H9 (cell line): ENCODE measurements at regions not wholly inside any gene's neighbourhood (a gene's known extent, or its start where the extent isn't known, plus 50 kb on each side); places are given as distances from the start of the nearest gene placed in this dataset.

Source experiments
- DNase-seq: peaks from one replicate; pipeline ENCODE4 v3.0.0-alpha.2; 2017
- H2AFZ ChIP-seq: one replicate; pipeline ENCODE4 v1.6.1; 2013; ENCODE audit warnings: mild to moderate bottlenecking, low read length, control low read depth, moderate library complexity
- H2AK5ac ChIP-seq: 2 replicates; pipeline ENCODE4 v1.6.1; 2013; ENCODE audit warnings: low read length, control low read depth, mixed read lengths; ENCODE audit not compliant: insufficient read length
- H2BK120ac ChIP-seq: one replicate; pipeline ENCODE4 v1.6.1; 2013; ENCODE audit warnings: low read depth, mild to moderate bottlenecking, low read length, control low read depth, inconsistent platforms; ENCODE audit not compliant: poor library complexity, severe bottlenecking
- H2BK12ac ChIP-seq: 2 replicates; pipeline ENCODE4 v1.6.1; 2013; ENCODE audit warnings: low read length, control low read depth, mixed read lengths, low read depth; ENCODE audit not compliant: insufficient read length
- H2BK15ac ChIP-seq: 2 replicates; pipeline ENCODE4 v1.6.1; 2013; ENCODE audit warnings: low read depth, low read length, control low read depth
- H2BK20ac ChIP-seq: one replicate; pipeline ENCODE4 v1.6.1; 2013; ENCODE audit warnings: low read depth, mild to moderate bottlenecking, low read length, control low read depth, inconsistent platforms; ENCODE audit not compliant: poor library complexity, severe bottlenecking
- H2BK5ac ChIP-seq: 2 replicates; pipeline ENCODE4 v1.6.1; 2013; ENCODE audit warnings: low read length, control low read depth, mixed read lengths; ENCODE audit not compliant: insufficient read length
- H3K14ac ChIP-seq: 2 replicates; pipeline ENCODE4 v1.6.1; 2013; ENCODE audit warnings: low read length, control low read depth; ENCODE audit not compliant: insufficient read depth
- H3K18ac ChIP-seq: 2 replicates; pipeline ENCODE4 v1.6.1; 2013; ENCODE audit warnings: low read depth, mild to moderate bottlenecking, mixed read lengths, low read length, control low read depth; ENCODE audit not compliant: insufficient read length
- H3K23ac ChIP-seq: 2 replicates; pipeline ENCODE4 v1.6.1; 2013; ENCODE audit warnings: low read length, control low read depth, mixed read lengths, low read depth; ENCODE audit not compliant: insufficient read length
- H3K23me2 ChIP-seq: 2 replicates; pipeline ENCODE4 v1.6.1; 2013; ENCODE audit warnings: low read depth, mild to moderate bottlenecking, mixed read lengths, low read length, control low read depth; ENCODE audit not compliant: insufficient read length, poor library complexity, severe bottlenecking
- H3K27ac ChIP-seq: 2 replicates; pipeline ENCODE4 v1.5.1; 2013; ENCODE audit warnings: low read length, control low read depth, mixed read lengths, low read depth; ENCODE audit not compliant: insufficient read length
- H3K27me3 ChIP-seq: 2 replicates; pipeline ENCODE4 v1.6.1; 2013; ENCODE audit warnings: low read length, control low read depth, inconsistent platforms; ENCODE audit not compliant: insufficient read depth
- H3K4ac ChIP-seq: 2 replicates; pipeline ENCODE4 v1.6.1; 2013; ENCODE audit warnings: low read depth, mild to moderate bottlenecking, control low read depth, inconsistent platforms, low read length, moderate library complexity
- H3K4me1 ChIP-seq: 2 replicates; pipeline ENCODE4 v1.6.1; 2013; ENCODE audit warnings: low read length, control low read depth, inconsistent platforms; ENCODE audit not compliant: insufficient read depth
- H3K4me2 ChIP-seq: 2 replicates; pipeline ENCODE4 v1.6.1; 2013; ENCODE audit warnings: low read length, control low read depth, mixed read lengths; ENCODE audit not compliant: insufficient read length, insufficient read depth
- H3K56ac ChIP-seq: 2 replicates; pipeline ENCODE4 v1.6.1; 2013; ENCODE audit warnings: low read depth, mild to moderate bottlenecking, mixed read lengths, low read length, control low read depth; ENCODE audit not compliant: insufficient read length
- H3K79me1 ChIP-seq: 2 replicates; pipeline ENCODE4 v1.6.1; 2013; ENCODE audit warnings: low read depth, mild to moderate bottlenecking, moderate library complexity, low read length, control low read depth, inconsistent platforms; ENCODE audit not compliant: insufficient read depth, poor library complexity, severe bottlenecking
- H3K79me2 ChIP-seq: 2 replicates; pipeline ENCODE4 v1.6.1; 2013; ENCODE audit warnings: low read length, control low read depth, inconsistent platforms; ENCODE audit not compliant: insufficient read depth
- H3K9ac ChIP-seq: 2 replicates; pipeline ENCODE4 v1.6.1; 2013; ENCODE audit warnings: low read length, control low read depth, mixed read lengths; ENCODE audit not compliant: insufficient read length; ENCODE audit errors: extremely low read depth
- H3K9me3 ChIP-seq: one replicate; pipeline ENCODE4 v1.6.1; 2013; ENCODE audit warnings: low read depth, low read length, inconsistent platforms; ENCODE audit not compliant: control insufficient read depth
- H3T11ph ChIP-seq: one replicate; pipeline ENCODE4 v1.6.1; 2013; ENCODE audit warnings: mild to moderate bottlenecking, low read length, control low read depth, inconsistent platforms
- H4K20me1 ChIP-seq: one replicate; pipeline ENCODE4 v1.6.1; 2013; ENCODE audit not compliant: control insufficient read depth, insufficient read length, insufficient read depth
- H4K5ac ChIP-seq: 2 replicates; pipeline ENCODE4 v1.6.1; 2013; ENCODE audit warnings: low read depth, mild to moderate bottlenecking, mixed read lengths, low read length, control low read depth; ENCODE audit not compliant: insufficient read length
- H4K8ac ChIP-seq: replicated peaks from 2 replicates; pipeline ENCODE4 v1.6.1; 2013; ENCODE audit warnings: low read length, control low read depth, mixed read lengths, low read depth; ENCODE audit not compliant: insufficient read length
- H4K91ac ChIP-seq: 2 replicates; pipeline ENCODE4 v1.6.1; 2013; ENCODE audit warnings: low read depth, mild to moderate bottlenecking, moderate library complexity, mixed read lengths, low read length, control low read depth; ENCODE audit not compliant: insufficient read length
- H3K27ac Mint-ChIP-seq, 3 experiments: 2 replicates in 2 of 3; 3 replicates in 1 of 3; pipeline ENCODE4 v1.8.0; 2020 to 2021; ENCODE audit warnings: mixed read lengths in 3 of 3, mild to moderate bottlenecking in 1 of 3, moderate library complexity in 1 of 3
- H3K27me3 Mint-ChIP-seq: 2 replicates; pipeline ENCODE4 v1.8.0; 2021; ENCODE audit warnings: low read depth, mild to moderate bottlenecking, moderate library complexity, mixed read lengths
- H3K36me3 Mint-ChIP-seq, 3 experiments: 2 replicates in 2 of 3; 3 replicates in 1 of 3; pipeline ENCODE4 v1.8.0; 2020 to 2021; ENCODE audit warnings: low read depth in 3 of 3, mixed read lengths in 3 of 3; ENCODE audit not compliant: insufficient read depth in 1 of 3
- H3K4me1 Mint-ChIP-seq, 2 experiments: 2 replicates each; pipeline ENCODE4 v1.8.0; 2020; ENCODE audit warnings: mixed read lengths in 2 of 2
- H3K4me3 Mint-ChIP-seq, 2 experiments: 2 replicates in 1 of 2; 3 replicates in 1 of 2; pipeline ENCODE4 v1.8.0; 2020 to 2021; ENCODE audit warnings: mild to moderate bottlenecking in 2 of 2, mixed read lengths in 2 of 2, moderate library complexity in 1 of 2
- H3K9me3 Mint-ChIP-seq, 2 experiments: 2 replicates in 1 of 2; 3 replicates in 1 of 2; pipeline ENCODE4 v1.8.0; 2020; ENCODE audit warnings: mild to moderate bottlenecking in 2 of 2, mixed read lengths in 2 of 2, moderate library complexity in 1 of 2
- WGBS: extraction: QIAGEN DNeasy Blood & Tissue Kit; methylation state at CpG from one replicate; pipeline ENCODE4 v1.1.7; 2013; ENCODE audit warnings: missing lambda C conversion rate, low lambda C conversion rate, mixed read lengths; ENCODE audit not compliant: insufficient read length; ENCODE audit errors: extremely low coverage; 5-methylcytosine and 5-hydroxymethylcytosine counted together
- TF ChIP-seq, protein P1 (sequence below): fragments of 200-600 bp; sonication (generic); conservative IDR thresholded peaks from 3 replicates; pipeline ENCODE4 v1.8.0; 2021; ENCODE audit warnings: antibody characterized with exemption, mild to moderate bottlenecking

DNA sequence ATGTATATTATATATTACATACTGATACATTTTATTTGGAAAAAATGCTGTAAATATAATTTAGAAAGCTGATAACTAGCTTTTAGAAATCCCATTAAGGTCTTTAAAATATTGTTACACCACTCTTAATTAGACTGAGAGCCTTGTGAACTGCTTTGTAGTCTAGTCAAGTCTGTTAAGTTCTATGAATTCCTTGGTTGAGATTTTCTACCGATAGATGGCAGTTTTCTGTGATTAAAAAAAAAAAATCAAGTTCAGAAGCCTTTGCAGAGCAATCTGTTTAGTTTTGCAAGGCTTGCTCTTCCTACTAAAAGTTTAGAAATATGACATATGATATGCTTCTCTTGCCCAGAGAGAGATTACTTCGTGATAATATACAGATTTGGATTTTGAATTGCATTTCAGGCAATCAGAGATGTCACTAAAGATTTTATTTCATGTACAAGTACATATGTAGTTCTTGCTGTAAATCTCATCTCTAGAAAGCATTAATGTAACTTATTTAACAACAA is 60.4 kb upstream of the SLITRK3 start:
- Histone ChIP-seq H3K56ac (no peak overlapping the region), H3K23ac (no peak overlapping the region), H3K27me3 (no peaks in the 10 kb centered on the region), H3K4me2 (no peak overlapping the region), H4K5ac (no peak overlapping the region), H3K9me3 (no peaks in the 10 kb centered on the region), H2BK15ac (no peak overlapping the region), H2AFZ (no peak overlapping the region), H3K9ac (no peak overlapping the region), H3K79me1 (no peaks in the 10 kb centered on the region), H2BK20ac (no peak overlapping the region), H2BK120ac (no peak overlapping the region), H3K79me2 (no peaks in the 10 kb centered on the region), H4K20me1 (no peaks in the 10 kb centered on the region), H2BK12ac (no peak overlapping the region), H3K27ac (no peak overlapping the region), H3K14ac (no peak overlapping the region), H2BK5ac (no peak overlapping the region), H3K23me2 (no peaks in the 10 kb centered on the region), H4K8ac (no peak overlapping the region), H3T11ph (no peak overlapping the region), H3K4me1 (no peaks in the 10 kb centered on the region), H2AK5ac (no peak overlapping the region), H3K4ac (no peak overlapping the region), H3K18ac (no peak overlapping the region), H4K91ac (no peak overlapping the region)
- Mint-ChIP-seq H3K27ac (no peak overlapping the region), H3K9me3 (peaks cover 0 to 2% of the 10 kb centered on the region in 2 experiments; a peak in 2 of 5 replicates), H3K36me3 (peaks cover 0 to 2% (median 0%) of the 10 kb centered on the region in 3 experiments; a peak in 1 of 7 replicates), H3K4me1 (no peaks in the 10 kb centered on the region), H3K27me3 (no peaks in the 10 kb centered on the region), H3K4me3 (no peak overlapping the region)
- WGBS: no CpG with 5 or more reads among the region's 2 CpGs
- DNase-seq: no peak
- TF ChIP-seq, protein P1, sequence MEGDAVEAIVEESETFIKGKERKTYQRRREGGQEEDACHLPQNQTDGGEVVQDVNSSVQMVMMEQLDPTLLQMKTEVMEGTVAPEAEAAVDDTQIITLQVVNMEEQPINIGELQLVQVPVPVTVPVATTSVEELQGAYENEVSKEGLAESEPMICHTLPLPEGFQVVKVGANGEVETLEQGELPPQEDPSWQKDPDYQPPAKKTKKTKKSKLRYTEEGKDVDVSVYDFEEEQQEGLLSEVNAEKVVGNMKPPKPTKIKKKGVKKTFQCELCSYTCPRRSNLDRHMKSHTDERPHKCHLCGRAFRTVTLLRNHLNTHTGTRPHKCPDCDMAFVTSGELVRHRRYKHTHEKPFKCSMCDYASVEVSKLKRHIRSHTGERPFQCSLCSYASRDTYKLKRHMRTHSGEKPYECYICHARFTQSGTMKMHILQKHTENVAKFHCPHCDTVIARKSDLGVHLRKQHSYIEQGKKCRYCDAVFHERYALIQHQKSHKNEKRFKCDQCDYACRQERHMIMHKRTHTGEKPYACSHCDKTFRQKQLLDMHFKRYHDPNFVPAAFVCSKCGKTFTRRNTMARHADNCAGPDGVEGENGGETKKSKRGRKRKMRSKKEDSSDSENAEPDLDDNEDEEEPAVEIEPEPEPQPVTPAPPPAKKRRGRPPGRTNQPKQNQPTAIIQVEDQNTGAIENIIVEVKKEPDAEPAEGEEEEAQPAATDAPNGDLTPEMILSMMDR: no peak
